ENCODE measurements at regions not wholly inside any gene's neighbourhood (a gene's known extent, or its start where the extent isn't known, plus 50 kb on each side); places are given as distances from the start of the nearest gene placed in this dataset.
A peak's percentile ranks its signal among the peaks of the same experiment; 100 is the strongest.

DNA sequence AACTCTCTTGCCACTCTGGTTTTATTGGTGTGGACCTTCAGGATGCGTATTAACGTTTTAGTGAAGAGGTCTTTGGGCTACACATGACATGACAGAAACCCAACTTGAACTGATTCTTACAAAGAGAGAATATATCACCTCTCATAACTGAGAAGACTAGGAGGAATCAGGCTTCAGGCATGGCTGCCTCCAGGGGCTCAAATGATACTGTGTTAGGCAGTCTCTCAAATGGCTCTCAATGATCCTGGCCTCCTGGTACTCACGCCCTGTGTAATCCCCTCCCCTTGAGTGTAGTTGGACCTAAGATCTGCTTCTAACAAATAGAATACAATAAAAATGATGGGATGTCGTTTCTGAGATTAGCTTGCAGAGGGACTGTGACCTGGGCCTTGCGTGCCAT is 58.5 kb upstream of the SYPL1 start:
- H3K4me3 Mint-ChIP-seq (ENCODE audit: unreplicated experiment): no peak overlapping the region
- no peak overlapping the region for H3K27ac Mint-ChIP-seq (ENCODE audit: unreplicated experiment)
- no peaks in the 10 kb centered on the region for H3K9me3 Mint-ChIP-seq (ENCODE audit: unreplicated experiment)
- TF ChIP-seq, protein P1, sequence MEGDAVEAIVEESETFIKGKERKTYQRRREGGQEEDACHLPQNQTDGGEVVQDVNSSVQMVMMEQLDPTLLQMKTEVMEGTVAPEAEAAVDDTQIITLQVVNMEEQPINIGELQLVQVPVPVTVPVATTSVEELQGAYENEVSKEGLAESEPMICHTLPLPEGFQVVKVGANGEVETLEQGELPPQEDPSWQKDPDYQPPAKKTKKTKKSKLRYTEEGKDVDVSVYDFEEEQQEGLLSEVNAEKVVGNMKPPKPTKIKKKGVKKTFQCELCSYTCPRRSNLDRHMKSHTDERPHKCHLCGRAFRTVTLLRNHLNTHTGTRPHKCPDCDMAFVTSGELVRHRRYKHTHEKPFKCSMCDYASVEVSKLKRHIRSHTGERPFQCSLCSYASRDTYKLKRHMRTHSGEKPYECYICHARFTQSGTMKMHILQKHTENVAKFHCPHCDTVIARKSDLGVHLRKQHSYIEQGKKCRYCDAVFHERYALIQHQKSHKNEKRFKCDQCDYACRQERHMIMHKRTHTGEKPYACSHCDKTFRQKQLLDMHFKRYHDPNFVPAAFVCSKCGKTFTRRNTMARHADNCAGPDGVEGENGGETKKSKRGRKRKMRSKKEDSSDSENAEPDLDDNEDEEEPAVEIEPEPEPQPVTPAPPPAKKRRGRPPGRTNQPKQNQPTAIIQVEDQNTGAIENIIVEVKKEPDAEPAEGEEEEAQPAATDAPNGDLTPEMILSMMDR (IDR thresholded peaks at IDR 0.05): no peak
- peaks cover 2% of the 10 kb centered on the region for H3K4me1 Mint-ChIP-seq (ENCODE audit: unreplicated experiment)
- H3K36me3 Mint-ChIP-seq (ENCODE audit: unreplicated experiment): no peaks in the 10 kb centered on the region
- no peak for DNase-seq (ENCODE audit: extremely low spot score, unreplicated experiment)
- peaks cover 33% of the 10 kb centered on the region for H3K27me3 Mint-ChIP-seq (ENCODE audit: unreplicated experiment)

DNA sequence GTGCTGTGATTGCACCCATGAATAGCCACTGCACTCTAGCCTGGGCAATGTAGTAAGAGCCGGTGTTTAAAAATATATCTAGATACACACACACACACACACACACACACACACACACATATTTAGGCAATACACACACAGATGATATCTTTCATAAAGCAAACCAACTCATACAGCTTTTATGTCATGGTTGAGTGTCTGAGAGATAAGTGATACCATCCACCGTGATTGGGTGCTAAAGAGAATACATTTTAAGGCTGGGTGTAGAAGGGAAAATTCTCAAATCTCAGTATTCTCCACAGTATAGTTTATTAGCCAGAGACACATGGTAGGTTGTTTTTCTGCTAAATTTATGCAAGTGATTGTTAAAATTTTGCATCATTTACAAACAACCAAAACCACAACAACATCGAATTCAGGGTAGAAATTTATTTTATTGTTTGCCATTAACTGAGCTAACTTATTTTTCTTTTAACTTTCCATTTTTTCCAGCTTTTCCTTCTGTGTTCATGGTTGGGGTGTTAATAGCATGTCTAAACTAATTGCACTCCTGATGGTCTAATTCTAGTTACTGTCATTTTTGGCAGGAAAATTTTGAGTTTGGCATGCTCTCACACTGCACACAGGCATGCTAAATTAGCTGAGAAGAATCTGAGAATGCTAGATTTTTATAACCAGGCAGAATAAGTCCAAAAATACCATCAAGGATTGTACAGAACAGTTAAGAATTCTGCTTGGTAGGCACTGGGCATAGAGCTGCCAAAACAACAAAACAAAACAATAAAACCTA is 57.9 kb upstream of the SYPL1 start:
- Mint-ChIP-seq H3K4me3 (ENCODE audit: unreplicated experiment) (no peak overlapping the region), H3K27ac (ENCODE audit: unreplicated experiment) (no peak overlapping the region), H3K27me3 (ENCODE audit: unreplicated experiment) (peaks cover 28% of the 10 kb centered on the region), H3K4me1 (ENCODE audit: unreplicated experiment) (peaks cover 6% of the 10 kb centered on the region), H3K36me3 (ENCODE audit: unreplicated experiment) (no peaks in the 10 kb centered on the region), H3K9me3 (ENCODE audit: unreplicated experiment) (no peaks in the 10 kb centered on the region)
- TF ChIP-seq, protein P1 (IDR thresholded peaks at IDR 0.05): no peak
- no peak for DNase-seq (ENCODE audit: extremely low spot score, unreplicated experiment)

DNA sequence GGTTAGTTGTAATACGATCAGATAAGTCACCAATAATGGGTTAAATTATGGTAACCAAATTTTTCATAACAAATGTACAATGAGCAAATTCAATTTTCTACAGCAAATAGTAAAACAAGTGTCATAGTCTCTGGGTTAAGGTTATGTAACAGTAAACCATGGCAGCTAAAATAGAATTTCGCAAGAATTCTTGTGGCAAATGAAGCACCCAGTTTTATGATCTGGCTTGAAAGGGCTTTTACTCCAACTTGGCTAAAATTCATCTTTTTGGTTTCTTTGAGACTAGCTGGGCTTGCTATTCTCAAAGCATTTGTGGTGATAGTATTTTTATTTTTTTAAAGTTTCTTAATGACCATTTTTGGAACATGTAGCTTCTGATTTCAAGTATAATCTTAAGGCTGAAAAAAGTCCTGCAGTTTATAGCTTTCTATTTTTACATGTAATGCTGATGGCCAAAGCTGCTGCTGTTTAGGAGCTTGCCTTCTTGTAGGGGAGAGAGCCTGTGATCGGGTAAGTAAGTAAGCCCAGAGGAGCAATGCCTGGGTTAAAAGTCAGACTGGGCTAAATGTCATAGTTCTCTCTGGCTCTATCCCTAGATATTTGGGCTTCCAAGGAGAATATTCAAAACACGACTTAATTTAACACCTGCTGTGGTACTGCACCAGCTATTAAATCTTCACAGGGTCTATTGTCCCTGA is 55.5 kb upstream of the SYPL1 start:
- TF ChIP-seq, protein P1 (IDR thresholded peaks at IDR 0.05): no peak
- H3K36me3 Mint-ChIP-seq (ENCODE audit: unreplicated experiment): peaks cover 3% of the 10 kb centered on the region
- peaks cover 6% of the 10 kb centered on the region for H3K4me1 Mint-ChIP-seq (ENCODE audit: unreplicated experiment)

DNA sequence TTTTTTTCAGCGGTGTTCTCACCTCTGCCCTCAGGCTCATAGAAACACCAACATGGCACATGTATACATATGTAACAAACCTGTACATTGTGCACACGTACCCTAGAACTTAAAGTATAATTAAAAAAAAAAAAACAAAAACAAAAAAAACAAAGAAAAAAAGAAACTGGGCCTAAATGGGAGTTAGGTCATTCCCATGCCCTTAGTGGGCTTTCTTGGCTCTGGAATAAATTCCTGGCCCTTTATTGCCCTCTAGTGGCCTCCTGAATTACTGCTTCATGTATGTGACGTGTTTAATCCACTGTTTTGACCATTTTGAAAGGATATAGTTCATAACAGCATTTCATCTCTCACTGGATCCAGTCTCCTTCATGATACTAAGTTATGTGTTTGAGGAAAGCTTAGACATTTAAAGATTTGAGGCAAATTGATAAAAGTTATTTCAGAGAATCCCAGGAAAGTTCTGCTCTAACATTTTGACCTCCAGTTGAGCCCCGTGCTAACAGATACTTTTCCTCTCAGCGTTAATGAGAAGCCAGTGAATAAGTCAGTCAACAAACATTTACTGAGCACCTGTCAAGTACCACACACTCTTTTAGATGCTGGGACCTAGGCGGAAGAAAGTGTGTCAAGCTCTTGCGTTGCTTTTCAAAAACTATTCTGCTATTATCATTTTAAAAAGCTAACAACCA is 54.7 kb upstream of the SYPL1 start:
- H3K36me3 Mint-ChIP-seq (ENCODE audit: unreplicated experiment): peaks cover 3% of the 10 kb centered on the region
- peaks cover 6% of the 10 kb centered on the region for H3K4me1 Mint-ChIP-seq (ENCODE audit: unreplicated experiment)
- H3K9me3 Mint-ChIP-seq (ENCODE audit: unreplicated experiment): peaks cover 10% of the 10 kb centered on the region
- TF ChIP-seq, protein P1 (IDR thresholded peaks at IDR 0.05): peak; percentile 85
- no peak overlapping the region for H3K27ac Mint-ChIP-seq (ENCODE audit: unreplicated experiment)
- H3K27me3 Mint-ChIP-seq (ENCODE audit: unreplicated experiment): peaks cover 18% of the 10 kb centered on the region
- no peak overlapping the region for H3K4me3 Mint-ChIP-seq (ENCODE audit: unreplicated experiment)
- DNase-seq (ENCODE audit: extremely low spot score, unreplicated experiment): no peak

More for the DNA sequence above, 55.5 kb upstream of the SYPL1 start:
- Mint-ChIP-seq H3K27me3 (ENCODE audit: unreplicated experiment) (peaks cover 18% of the 10 kb centered on the region), H3K9me3 (ENCODE audit: unreplicated experiment) (peaks cover 10% of the 10 kb centered on the region), H3K4me3 (ENCODE audit: unreplicated experiment) (no peak overlapping the region), H3K27ac (ENCODE audit: unreplicated experiment) (no peak overlapping the region)
- no peak for DNase-seq (ENCODE audit: extremely low spot score, unreplicated experiment)

DNA sequence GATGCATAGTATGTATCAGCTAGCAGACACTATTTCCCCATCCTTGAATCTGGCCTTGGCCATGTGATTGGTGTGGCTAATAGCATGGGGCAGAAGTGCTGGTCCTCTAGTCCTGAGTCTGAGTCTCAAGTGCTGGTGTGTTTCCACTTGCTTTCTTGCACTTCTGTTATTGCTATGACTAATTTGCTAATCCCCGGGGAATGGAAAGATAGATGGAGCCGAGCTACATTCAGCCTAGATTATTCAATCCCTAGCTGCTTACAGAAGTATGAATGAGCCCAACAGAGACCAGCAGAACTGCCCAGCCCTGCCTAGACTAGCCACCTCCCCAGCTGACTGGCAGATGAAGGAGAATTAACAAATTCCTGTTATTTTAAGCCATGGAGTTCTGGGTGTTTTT is 53.2 kb upstream of the SYPL1 start:
- no peak for DNase-seq (ENCODE audit: extremely low spot score, unreplicated experiment)
- TF ChIP-seq, protein P1 (IDR thresholded peaks at IDR 0.05): no peak
- Mint-ChIP-seq H3K4me3 (ENCODE audit: unreplicated experiment) (no peak overlapping the region), H3K36me3 (ENCODE audit: unreplicated experiment) (peaks cover 3% of the 10 kb centered on the region), H3K4me1 (ENCODE audit: unreplicated experiment) (peaks cover 6% of the 10 kb centered on the region), H3K27ac (ENCODE audit: unreplicated experiment) (no peak overlapping the region), H3K9me3 (ENCODE audit: unreplicated experiment) (peaks cover 16% of the 10 kb centered on the region), H3K27me3 (ENCODE audit: unreplicated experiment) (peaks cover 27% of the 10 kb centered on the region)
